GM19324 (cell line): ENCODE measurements at regions not wholly inside any gene's neighbourhood (a gene's known extent, or its start where the extent isn't known, plus 50 kb on each side); places are given as distances from the start of the nearest gene placed in this dataset.

Experiments used
- ATAC-seq: cut with Tn5 transposase; IDR thresholded peaks from one replicate; pipeline ENCODE4 v1.9.1; 2021; ENCODE audit warnings: mild to moderate bottlenecking, moderate library complexity; ENCODE audit not compliant: unreplicated experiment, low FRiP score

DNA sequence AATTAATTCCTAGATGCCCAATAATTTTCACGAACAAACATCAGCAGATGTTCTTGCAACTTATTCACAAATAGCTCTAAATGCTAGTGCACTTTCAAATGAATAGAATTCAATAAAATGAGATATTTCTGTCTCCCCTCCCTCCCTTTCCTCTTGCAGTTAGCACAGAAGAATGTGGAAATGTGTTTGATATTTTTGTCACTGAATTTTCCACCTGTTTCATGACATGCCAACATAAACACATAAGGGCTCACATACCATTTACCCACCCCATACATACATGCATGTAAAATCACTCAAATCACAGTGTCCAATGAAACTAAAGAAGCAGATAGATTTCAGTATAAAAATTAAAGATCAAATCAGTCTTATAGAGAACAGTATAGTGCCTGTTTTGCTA lies 746.9 kb upstream of the MARCKS start:
- no peak for ATAC-seq

DNA sequence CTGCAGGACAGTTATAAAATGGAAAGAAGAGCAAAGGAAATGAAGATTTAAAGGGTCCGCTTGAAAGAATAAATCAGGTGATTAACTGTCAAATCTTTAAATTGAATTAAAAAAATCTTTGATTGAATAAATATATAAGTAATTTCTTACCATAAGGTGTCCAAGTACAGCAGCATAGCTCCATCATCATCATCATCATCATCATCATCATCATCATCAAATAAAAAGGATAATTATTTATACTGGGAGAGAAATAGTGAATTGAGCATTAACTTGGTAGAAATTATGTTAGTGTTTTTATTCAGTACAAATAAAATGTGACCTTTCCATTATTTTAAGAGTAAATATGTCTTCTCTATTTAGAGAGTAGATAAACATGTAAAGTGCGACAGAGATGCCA lies 745.6 kb upstream of the MARCKS start:
- no peak for ATAC-seq

DNA sequence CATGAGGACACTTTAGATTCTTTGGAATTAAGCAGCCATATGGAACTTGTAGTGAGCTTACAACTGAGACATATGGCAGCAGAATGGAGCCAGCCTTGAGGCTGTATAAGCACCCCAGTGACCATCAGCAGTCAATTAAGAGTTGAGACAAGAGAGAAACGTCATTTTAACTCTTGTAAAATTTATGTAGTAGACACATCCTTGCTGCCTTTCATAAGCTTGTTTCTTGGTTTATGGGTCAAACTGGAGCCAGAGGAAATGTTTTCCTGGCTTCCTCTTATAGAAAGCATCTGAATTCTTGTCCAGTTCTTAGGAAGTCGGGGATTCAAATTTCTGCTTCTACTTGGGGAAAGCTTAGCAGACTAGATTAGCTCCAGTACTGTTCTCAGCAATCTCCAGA lies 745.1 kb upstream of the MARCKS start:
- ATAC-seq = no peak

DNA sequence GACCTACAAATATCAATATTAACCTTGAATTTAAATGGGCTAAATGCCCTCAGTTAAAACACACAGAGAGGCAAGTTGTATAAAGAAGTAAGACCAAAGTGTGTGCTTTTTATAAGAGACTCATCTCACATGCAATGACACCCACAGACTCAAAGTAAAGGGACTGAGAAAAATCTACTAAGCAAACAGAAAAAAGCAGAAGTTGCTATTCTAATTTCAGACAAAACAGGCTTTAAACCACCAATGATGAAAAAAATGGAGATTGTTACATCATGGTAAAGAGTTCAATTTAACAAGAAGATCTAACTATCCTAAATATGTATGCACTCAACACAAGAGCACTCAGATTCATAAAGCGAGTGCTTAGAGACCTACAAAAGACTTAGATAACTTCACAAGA lies 741.9 kb upstream of the MARCKS start:
- ATAC-seq = no peak

DNA sequence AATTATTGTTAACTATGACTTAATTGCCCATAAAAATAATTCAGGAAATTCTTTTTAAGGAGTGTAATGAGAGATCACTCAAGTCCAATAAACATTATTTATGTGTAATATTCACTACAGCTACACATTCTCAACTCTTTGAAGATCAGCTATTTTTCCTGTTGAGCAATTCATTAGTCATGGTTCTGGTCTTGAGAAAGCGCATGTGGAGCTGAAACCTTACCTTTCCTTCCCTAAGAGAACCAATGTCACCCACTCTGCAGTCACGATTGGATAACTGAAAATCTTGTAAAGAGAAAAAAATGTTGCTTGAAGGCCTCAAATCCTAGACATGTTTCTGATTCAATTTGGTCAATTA lies 736.9 kb upstream of the MARCKS start:
- ATAC-seq = no peak

DNA sequence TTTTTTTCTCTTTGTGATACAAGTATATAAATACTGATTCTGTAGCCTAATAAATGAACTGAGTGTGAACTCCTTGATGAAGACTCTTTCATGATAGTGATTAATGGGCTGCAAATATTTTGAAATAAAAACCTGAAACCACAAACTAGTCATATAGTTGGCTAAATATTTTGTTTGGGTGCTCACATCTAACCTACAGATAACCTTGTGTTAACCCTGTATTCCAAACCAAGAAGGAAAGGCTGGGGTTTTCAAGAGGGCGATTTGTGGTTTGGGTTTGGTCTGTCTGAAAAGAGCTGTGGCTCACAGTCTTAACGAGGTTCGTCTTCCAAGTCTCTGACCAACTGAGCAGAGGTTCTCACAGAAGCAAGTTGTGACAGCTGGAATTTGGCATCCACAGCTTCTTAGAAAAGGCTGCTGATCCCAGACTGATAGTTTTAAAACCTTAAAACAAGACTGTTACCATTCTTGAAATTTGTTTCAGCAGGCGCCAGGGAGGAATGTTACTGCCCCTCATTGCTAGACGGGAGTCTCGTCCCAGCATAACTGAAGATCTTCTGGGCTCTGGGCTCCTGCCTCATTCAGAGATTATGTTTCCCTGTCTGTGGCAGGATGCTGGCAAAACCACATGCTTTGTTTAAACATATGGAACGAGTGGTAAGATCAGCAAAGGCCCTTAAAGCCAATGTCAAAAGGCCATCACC lies 736.4 kb upstream of the MARCKS start:
- ATAC-seq = no peak

DNA sequence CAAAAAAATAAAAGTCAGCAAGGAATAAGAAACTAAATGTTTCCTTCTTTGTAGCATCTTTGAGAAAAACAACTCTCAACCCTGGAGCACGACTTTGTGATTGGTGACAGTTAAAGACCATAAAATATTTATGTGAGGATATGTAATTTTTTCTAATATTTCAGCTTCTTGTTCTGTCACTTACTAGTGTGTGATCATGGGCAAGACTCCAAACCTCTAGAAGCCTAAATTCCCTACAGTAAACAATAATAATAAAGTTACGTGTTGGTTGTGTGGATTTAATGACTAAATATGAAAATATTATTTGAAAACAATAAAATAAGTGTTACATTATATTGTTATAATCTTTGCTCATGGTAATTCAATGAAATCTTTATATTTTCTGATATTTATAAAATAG lies 735.6 kb upstream of the MARCKS start:
- ATAC-seq = no peak

DNA sequence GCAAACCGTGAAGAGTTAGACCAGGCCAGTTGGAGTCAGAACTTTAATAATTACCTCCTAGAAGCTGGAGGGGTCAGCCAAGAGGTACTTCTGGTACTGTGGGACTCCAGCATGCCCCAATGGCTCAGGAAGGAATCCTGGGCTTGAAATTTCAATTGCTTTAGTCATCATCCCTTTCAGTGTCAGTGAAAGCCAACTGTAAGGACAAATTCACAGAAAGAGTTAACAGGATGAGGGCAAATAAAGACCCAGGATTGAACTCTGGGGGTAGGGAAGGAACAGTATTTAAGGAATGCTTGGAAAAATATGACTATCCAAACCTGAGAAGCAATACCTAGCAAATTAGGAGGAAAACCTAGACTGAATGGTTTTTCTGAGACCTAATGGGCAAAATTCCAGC lies 735.1 kb upstream of the MARCKS start:
- ATAC-seq = no peak

DNA sequence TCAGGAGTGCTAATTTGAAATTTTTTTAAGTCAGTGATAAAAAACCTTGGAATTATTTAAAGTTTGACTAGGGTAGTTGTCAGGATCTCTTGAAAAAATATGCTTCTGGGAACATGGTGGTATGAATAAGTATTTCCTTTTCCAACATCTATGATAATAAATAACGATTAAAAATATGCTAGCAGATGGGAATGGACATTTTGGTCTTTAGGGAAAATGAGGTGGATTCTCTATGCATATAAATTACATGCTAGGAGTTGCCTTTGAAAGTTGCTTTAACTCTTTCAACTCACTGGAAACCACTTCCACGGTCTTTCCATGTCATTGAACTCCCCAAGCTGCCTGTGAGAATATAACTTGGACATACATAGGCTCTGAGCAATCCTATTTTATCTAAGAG lies 731.5 kb upstream of the MARCKS start:
- no peak for ATAC-seq

DNA sequence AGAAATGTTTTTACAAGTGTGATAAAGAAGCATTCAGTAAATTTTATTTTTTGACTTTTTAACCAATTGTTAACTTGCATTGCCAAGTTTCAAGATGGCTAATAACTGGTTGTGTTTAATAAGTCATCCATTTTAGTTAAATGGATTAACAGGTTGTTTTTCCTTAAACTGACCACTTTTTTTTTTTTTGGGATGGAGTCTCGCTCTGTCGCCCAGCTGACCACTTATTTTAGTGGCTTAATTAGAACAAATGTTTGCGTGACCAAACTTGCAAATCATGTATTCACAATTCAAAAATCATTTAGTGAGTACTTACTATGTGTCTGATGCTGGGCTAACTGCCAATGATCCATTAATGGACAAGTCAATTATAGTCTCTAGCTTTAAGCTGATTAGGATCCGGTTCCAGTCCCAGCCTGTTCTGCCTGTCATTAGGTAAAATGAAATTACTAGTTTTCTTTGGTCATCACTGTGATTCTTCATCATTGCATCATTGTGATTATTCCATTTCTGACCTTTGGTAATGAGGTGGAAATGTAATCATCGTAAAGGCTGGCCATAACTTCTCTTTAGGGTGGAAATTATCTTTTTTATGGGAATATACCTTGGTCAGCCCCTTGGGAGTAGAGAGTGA lies 729.2 kb upstream of the MARCKS start:
- ATAC-seq = no peak

DNA sequence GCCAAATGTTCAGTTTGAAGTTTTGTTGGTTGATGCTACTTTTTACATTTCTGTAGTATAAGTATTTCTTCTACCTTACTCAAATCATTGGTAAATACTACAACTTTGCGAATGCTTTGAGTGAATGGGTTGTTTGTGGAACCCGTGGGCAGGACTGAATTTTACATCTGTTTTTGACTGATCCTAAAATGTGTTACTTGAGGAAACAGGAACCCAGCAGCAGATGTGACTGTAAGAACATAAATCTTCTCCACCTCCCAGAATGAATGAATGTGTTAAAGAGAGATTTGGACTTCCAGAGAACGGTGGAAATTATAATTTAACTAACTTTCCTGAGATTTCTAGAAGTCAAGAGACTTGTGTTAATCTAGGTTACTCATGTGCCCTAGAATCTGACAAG lies 728.5 kb upstream of the MARCKS start:
- no peak for ATAC-seq

DNA sequence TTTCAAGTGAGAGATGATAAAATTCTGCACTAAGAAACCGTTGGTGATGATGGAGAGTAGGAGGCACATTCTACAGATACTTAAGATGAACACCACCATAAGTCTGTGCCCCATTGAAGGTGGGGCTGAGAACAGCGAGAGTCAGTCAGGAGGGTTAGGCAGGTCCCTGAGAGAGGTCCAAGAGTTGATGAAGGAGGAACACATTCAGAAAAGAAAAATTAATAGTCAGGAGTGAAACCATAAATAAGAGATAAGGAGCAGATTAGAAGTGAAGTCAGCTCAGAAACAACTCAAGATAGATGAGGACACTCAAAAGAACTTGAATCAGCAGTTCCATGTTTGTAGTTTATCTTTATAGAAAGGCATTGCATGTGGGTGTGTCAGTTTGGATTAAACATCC lies 727.2 kb upstream of the MARCKS start:
- ATAC-seq = no peak

DNA sequence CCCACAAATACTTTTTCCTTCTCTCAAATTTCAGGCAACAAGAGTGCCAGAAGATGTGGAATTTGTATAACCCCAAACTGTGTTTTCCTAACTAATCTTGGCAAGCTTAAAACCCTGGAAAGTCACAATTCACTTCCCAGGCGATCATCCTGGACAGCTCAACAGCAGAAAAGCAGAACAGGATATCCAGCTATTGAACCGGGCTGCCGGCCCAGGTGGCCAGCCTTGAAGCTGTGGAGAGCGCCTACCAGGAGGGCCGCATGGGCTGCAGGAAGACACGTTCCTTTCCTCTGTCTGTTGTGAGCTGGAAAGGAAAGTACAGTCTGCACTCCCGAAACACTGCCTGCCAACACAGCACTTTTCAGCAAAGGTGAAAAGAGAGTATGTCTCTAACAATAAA lies 719.7 kb upstream of the MARCKS start:
- no peak for ATAC-seq

DNA sequence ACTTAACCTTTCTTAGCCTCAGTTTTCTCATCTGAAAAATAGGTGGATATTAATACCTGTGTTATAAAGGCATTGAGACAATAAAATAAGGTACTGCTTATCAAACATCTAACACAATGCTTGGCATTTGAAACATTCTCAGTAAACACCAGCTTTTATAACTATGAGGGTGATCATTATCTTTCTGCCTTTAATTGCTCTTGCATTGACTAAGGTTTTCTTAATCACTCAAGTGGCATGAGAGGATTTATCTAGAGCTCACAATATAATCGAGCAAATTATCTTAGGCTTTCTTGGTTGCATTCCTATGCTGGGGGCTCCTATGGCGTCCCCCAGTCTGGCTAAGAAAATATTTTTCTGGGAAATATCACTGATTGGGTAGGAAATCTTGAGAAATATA lies 716.4 kb upstream of the MARCKS start:
- ATAC-seq = no peak

DNA sequence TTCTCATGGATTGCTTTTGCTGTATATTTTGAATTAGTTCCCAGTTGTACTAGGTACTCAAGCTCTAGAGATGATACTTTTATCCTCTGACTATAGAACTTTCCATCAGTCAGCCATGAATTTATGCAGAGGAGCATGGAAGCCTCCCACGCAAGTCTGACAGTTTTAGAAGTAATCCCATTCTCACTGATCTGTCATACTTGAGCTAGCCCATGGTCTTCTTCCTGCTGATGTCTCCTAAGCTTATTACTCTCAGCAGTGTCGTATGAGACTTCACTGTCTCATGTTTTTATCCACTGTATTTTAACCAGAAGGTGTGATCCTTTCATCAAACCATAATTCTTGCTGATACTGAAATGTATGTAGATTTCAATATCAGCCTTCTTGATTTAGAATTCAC lies 715.2 kb upstream of the MARCKS start:
- ATAC-seq = no peak

DNA sequence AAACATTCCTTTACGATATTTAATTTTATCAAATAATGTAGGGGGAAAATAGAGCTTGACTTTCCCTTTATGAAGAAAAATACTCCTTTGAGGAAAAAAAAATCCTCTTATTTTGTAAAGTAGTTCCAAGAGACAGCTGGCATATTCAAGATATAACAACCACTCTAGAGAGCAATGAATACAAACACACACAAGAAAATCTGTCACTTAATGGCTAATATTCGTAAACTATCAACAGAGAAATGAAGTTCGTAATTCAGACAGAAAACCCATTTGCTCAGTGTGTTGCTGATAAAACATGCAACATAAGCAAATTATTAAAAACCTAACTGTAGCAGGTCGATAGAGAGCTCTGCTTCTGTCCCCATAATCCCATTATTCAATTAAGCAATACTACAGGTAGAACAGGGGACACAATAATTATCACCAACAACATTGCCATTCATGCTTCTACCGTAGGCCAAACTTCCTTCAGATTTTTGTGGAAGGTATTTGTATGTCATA lies 714.4 kb upstream of the MARCKS start:
- no peak for ATAC-seq

DNA sequence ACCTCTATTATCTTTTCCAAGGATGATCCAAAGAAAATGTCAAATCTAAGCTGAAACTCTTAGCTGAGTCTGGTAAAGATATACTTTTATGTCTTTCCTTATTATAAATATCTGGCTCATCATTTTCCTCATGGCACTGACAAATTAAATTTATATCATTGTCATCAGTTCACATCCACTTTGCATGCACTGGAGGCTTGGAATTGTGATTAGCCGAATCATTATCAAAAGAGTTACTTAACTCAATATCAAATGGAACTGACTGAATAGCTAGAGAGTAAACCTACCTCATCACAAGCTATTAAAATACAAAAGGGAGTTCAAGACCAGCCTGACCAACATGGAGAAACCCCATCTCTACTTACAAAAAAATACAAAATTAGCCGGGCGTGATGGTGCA lies 713.9 kb upstream of the MARCKS start:
- ATAC-seq = no peak

DNA sequence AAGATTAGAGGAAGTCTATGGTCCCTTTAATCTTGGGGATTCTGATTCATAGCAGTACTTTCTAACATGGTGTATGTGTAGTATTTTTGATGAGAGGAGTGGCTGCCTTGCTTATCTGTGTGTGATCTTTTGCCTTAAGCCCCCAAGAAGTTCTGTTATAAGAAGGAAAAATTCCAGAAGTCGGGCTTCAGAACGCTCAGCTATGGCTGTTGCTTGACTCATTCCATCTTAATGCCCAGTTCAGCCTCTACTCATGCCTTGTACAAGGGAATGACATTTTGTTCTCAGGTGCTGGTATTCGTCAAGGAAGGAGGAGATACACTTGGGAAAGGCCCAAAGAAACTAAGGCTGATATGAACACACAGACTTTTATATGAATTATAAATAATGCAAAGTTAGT lies 713.0 kb upstream of the MARCKS start:
- ATAC-seq = no peak

DNA sequence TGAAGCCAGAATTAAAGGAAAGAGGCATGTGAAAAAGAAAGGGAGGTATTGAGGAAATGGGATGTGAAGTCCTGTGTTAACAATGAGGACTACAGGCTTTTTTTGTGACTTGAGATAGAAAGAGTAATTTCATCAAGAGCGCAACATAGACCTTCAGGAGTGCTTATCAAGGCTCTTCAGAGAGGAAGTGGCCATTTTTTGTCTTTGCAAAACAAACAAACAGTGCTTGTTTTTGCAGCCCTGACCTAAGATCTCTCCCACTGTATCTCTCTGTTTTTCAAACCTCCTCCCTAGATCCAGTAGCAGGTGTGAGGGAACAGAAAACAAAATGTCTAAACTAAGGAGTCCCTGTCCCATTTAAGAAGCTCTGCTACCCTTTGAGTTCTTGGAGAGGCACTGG lies 710.3 kb upstream of the MARCKS start:
- ATAC-seq = no peak

DNA sequence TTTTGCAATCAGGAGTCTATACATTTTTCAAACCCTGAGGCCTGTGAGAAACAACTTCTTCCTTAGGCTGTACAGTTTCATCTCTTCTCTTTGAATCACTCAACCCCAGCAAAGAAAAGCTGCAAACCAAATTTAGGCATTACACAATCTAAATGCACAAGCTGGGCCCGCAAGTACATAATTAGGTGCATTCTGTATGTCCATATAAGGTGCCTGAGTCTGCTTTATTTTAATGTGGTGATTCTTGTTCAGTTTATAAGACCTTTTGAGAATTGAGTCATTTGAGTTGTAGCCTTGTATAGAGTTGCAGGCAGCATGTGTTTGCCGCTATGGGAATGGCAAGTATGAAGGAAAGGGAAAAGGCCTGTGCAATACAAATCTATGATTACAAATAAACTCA lies 709.6 kb upstream of the MARCKS start:
- no peak for ATAC-seq

DNA sequence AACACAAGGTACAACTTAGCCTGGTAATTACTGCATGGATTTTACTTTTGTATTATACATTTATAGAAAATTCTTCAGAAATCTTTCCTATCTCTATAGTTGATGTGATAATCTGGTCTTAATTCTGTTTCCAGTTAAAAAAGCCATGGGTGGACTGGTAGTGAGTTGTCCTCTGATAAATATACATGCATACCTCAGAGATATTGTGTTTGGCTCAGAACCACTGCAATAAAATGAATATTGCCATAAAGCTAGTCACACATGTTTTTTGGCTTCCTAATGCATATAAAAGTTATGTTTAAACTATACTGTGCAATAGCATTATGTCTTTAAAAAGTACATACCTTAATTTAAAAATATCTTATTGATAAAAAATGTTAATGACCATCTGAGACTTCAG lies 708.6 kb upstream of the MARCKS start:
- no peak for ATAC-seq

DNA sequence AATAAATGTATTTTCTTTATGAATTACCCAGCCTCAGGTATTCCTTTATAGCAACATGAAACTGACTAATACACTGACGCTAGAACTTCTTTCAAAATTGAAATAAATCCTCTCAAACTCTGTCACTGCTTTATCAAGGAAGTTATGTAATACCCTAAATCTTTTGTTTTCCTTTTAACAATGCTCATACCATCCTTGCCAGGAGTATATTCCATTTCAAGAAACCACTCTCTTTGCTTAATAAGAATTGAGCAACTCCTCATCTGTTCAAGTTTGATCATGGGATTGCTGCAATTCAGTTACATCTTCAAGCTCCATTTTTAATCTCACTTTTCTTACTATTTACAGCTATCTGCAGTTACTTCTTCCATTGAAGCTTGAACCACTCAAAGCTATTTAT lies 707.6 kb upstream of the MARCKS start:
- no peak for ATAC-seq
